Coronary artery (tissue), 2 donors: ENCODE measurements at regions not wholly inside any gene's neighbourhood (a gene's known extent, or its start where the extent isn't known, plus 50 kb on each side); places are given as distances from the start of the nearest gene placed in this dataset.
A peak's percentile ranks its signal among the peaks of the same experiment; 100 is the strongest.

Source experiments
- DNase-seq: peaks from one replicate; pipeline ENCODE4 v3.0.0-alpha.2; 2017; ENCODE audit warnings: low spot score
- H3K27ac ChIP-seq, 2 donors: fragments of 200-600 bp; sonication (generic); one replicate each; pipeline ENCODE4 v1.5.1; 2016 to 2019
- H3K4me3 ChIP-seq: fragments of 200-600 bp; sonication (generic); 2 replicates; pipeline ENCODE4 v1.5.1; 2016; ENCODE audit warnings: mild to moderate bottlenecking, moderate library complexity
- TF ChIP-seq, protein P1 (sequence below): fragments of 200-600 bp; sonication (generic); IDR thresholded peaks from one replicate; pipeline ENCODE4 v1.5.1; 2019; ENCODE audit warnings: antibody characterized with exemption

DNA sequence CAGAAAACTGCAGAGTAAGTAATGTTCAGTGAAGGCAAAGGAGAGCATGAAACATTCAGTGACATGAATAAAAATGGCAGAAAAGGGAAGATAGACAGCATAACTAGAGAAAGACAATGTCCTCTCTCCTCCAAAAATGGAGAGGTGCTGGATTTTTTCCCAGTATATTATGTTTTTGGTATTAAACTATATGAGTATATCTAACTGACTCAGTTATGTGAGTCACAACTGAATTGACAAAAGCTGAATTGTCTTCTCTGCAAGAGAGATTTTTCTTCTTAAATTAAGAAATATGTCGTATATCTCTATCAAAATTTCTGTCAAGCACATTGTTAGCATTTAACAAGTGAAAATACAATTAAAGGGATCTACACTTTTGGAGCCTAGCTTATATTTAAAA lies 375.1 kb downstream of the CHSY3 start:
- Histone ChIP-seq H3K4me3 (no peak overlapping the region), H3K27ac (peak overlapping the region; percentile 54 to 75)
- TF ChIP-seq, protein P1, sequence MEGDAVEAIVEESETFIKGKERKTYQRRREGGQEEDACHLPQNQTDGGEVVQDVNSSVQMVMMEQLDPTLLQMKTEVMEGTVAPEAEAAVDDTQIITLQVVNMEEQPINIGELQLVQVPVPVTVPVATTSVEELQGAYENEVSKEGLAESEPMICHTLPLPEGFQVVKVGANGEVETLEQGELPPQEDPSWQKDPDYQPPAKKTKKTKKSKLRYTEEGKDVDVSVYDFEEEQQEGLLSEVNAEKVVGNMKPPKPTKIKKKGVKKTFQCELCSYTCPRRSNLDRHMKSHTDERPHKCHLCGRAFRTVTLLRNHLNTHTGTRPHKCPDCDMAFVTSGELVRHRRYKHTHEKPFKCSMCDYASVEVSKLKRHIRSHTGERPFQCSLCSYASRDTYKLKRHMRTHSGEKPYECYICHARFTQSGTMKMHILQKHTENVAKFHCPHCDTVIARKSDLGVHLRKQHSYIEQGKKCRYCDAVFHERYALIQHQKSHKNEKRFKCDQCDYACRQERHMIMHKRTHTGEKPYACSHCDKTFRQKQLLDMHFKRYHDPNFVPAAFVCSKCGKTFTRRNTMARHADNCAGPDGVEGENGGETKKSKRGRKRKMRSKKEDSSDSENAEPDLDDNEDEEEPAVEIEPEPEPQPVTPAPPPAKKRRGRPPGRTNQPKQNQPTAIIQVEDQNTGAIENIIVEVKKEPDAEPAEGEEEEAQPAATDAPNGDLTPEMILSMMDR: no peak
- no peak for DNase-seq

DNA sequence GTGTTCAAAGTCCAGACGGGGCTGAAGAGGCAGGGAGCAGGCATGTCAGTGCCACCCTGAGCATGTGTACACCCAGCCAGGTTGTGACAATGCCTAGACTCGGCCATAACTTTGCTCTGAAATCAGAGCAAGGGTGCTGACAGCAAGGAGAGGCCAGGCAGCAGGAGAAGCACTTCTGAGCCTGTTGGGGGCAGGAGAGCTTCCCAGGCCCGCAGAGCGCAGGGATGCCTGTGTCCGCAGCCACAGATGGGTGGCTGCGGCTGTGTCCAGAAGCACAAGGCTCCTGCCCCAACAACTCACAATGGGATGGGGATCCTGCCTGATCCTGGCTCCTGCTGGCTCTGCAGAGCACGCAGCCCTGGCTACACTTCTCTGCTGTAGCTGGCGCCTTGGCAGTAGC lies 373.9 kb downstream of the CHSY3 start:
- TF ChIP-seq, protein P1: no peak
- H3K27ac ChIP-seq: no peak overlapping the region
- H3K4me3 ChIP-seq: no peak overlapping the region

DNA sequence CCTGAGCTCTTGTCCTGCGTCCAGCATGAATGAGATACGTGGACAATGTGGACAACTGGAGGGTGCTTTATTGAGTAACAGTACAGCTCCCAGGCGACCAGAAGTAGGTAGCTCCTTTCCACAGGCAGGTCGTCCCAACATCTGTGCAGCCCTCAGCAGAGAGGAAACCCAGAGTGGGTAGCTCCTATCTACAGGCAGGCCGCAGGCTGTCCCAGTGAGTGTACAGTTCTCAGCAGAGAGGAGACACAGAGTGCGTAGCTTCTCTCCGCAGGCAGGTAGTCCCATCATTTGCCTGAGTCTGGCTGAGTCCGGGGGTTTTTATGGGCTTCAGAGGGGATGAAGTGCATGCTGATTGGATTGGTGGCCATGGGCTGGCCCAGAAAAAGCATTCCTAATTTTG lies 373.3 kb downstream of the CHSY3 start:
- TF ChIP-seq, protein P1: no peak
- DNase-seq: no peak
- Histone ChIP-seq H3K4me3 (no peak overlapping the region), H3K27ac (no peak overlapping the region)

More for the DNA sequence above, 373.9 kb downstream of the CHSY3 start:
- no peak for DNase-seq

DNA sequence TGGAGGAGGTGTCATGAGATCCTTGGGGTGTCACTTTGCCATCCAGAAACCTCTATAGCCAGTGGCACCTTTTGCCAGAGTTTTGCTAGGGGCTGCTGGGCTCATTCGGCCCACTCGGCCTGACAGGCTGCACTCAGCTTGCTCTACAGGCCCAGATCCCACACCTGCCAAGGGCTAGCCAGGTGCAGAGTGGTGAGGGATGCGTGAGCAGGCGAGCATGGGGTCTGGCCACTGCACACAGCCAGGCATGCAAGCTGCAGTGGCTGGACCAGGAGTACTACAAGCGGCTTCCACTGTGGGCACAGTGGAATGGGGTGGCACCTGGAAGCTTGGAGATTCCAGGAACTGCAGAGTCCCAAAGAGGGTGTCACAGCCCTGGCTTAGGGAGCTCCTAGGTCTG lies 372.7 kb downstream of the CHSY3 start:
- no peak for DNase-seq
- H3K27ac ChIP-seq: no peak overlapping the region

DNA sequence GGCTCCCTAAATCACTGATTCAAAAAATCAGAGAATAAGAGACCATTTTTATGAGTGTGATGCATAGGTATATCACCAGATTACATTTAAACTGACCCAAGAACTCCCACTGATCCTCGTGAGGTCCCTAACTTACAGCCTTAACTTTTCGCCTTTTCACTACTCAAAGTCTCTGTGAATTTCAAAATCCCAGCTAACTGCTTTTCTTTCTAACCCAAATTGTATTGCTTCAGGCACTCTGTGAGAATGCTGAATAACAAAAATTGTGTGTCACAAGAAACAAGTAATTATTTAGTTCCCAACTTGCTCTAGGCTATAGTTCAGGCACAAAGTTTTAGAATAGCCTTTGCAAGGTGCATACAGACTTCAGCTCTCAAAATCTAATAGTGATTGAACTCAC lies 368.6 kb downstream of the CHSY3 start:
- TF ChIP-seq, protein P1: no peak

More for the DNA sequence above, 372.7 kb downstream of the CHSY3 start:
- TF ChIP-seq, protein P1: no peak
- H3K4me3 ChIP-seq: no peak overlapping the region

DNA sequence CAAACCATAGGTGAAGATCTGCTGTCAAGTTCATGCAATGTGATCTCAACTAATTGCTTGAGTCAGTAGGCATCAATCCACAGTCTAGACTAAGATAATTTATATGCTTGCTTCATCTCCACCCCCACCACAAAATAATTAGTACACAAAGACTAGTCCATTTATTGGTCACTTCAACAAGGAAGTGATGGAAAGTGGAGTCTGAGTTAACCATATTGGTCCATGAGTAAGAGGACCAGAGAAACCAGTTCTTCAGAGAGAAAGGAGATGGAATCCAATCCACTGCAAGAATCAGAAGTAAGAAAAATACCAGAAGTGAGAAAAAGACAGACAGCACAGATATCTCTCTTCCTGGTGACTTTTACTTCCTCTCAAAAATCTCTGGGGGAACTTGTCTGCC lies 366.5 kb downstream of the CHSY3 start:
- no peak for DNase-seq
- TF ChIP-seq, protein P1: no peak
- no peak overlapping the region for H3K4me3 ChIP-seq
- no peak overlapping the region for H3K27ac ChIP-seq

More for the DNA sequence above, 368.6 kb downstream of the CHSY3 start:
- H3K27ac ChIP-seq: no peak overlapping the region
- DNase-seq: no peak
- no peak overlapping the region for H3K4me3 ChIP-seq

DNA sequence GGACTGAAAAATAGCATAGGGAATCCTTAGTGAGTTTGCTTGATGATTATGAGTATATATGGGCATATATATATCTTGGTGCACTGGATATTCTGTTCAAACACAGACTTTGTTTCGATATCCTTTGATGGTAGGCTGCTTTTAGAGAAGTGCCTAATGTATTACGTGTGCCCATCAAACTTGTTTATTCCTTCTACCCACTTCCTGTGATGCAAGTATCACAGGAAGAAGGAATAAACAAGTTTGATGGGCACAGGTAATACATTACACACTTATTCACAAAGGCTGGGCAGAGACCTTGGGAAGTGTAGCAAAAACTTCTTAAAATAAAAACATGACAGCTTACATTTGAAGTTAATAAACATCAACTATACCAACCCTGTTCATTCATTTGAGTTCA lies 364.2 kb downstream of the CHSY3 start:
- no peak overlapping the region for H3K27ac ChIP-seq
- TF ChIP-seq, protein P1: no peak
- no peak for DNase-seq
- H3K4me3 ChIP-seq: no peak overlapping the region
